RKO (cell line): ENCODE measurements at regions not wholly inside any gene's neighbourhood (a gene's known extent, or its start where the extent isn't known, plus 50 kb on each side); places are given as distances from the start of the nearest gene placed in this dataset.
A peak's percentile ranks its signal among the peaks of the same experiment; 100 is the strongest.

Experiments used
- DNase-seq: peaks from one replicate; pipeline ENCODE4 v3.0.0-alpha.2; 2016; ENCODE audit warnings: low spot score

- DNase-seq: no peak
Observed at GRCh38 chr3:76627236-76627635, 412.7 kb upstream of the ROBO2 start.

GRCh38 chr3:76631251-76631650 lies 408.6 kb upstream of the ROBO2 start:
- DNase-seq: no peak

- peak; percentile 34 for DNase-seq
Observed at GRCh38 chr3:76638006-76638405, 401.9 kb upstream of the ROBO2 start.

- DNase-seq: no peak
Observed at GRCh38 chr3:76643623-76644304, 396.1 kb upstream of the ROBO2 start.

GRCh38 chr3:76644305-76644675 lies 395.6 kb upstream of the ROBO2 start:
- no peak for DNase-seq

GRCh38 chr3:76645724-76646123 lies 394.2 kb upstream of the ROBO2 start:
- no peak for DNase-seq

GRCh38 chr3:76646921-76647562 lies 392.9 kb upstream of the ROBO2 start:
- no peak for DNase-seq

GRCh38 chr3:76651784-76652183 lies 388.1 kb upstream of the ROBO2 start:
- DNase-seq: peak; percentile 5

- no peak for DNase-seq
Observed at GRCh38 chr3:76652524-76652923, 387.4 kb upstream of the ROBO2 start.

GRCh38 chr3:76653640-76654251 lies 386.2 kb upstream of the ROBO2 start:
- DNase-seq: no peak

- DNase-seq: no peak
Observed at GRCh38 chr3:76656531-76657070, 383.3 kb upstream of the ROBO2 start.

- DNase-seq: no peak
Observed at GRCh38 chr3:76657909-76658308, 382.0 kb upstream of the ROBO2 start.

- no peak for DNase-seq
Observed at GRCh38 chr3:76661527-76662250, 378.2 kb upstream of the ROBO2 start.

- no peak for DNase-seq
Observed at GRCh38 chr3:76664816-76665215, 375.1 kb upstream of the ROBO2 start.

GRCh38 chr3:76668653-76669052 lies 371.2 kb upstream of the ROBO2 start:
- DNase-seq: no peak

- no peak for DNase-seq
Observed at GRCh38 chr3:76669322-76669721, 370.6 kb upstream of the ROBO2 start.

- DNase-seq: no peak
Observed at GRCh38 chr3:76673171-76673570, 366.7 kb upstream of the ROBO2 start.

- peak; percentile 20 for DNase-seq
Observed at GRCh38 chr3:76679541-76679940, 360.4 kb upstream of the ROBO2 start.

- no peak for DNase-seq
Observed at GRCh38 chr3:76683256-76683655, 356.6 kb upstream of the ROBO2 start.

- DNase-seq: no peak
Observed at GRCh38 chr3:76684946-76685345, 355.0 kb upstream of the ROBO2 start.

- no peak for DNase-seq
Observed at GRCh38 chr3:76685858-76686257, 354.0 kb upstream of the ROBO2 start.

- no peak for DNase-seq
Observed at GRCh38 chr3:76687019-76687418, 352.9 kb upstream of the ROBO2 start.

GRCh38 chr3:76694063-76694462 lies 345.8 kb upstream of the ROBO2 start:
- no peak for DNase-seq
